ENCODE measurements at regions not wholly inside any gene's neighbourhood (a gene's known extent, or its start where the extent isn't known, plus 50 kb on each side); places are given as distances from the start of the nearest gene placed in this dataset.

DNA sequence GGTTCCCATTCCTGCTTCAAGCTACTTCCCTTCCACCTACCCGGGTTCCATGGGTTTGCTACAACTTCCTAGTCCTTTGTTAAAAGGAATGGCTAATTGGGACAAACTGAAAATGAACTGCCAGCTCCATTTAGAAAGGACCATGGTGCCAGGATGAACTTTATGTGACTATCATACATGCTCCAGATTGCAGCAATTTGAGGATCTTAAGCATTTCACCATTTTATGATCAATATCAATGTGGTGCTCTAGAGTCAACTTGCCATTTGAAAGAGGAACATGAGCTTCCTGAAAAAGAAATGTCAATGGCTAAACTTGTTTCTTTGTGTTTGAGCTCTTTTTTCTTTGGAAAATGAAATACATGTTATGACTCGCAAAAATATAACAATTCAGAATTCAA, 92.7 kb upstream of the IL15 start:
- TF ChIP-seq SUZ12 (IDR thresholded peaks at IDR 0.05; ENCODE audit: extremely low read depth, insufficient read depth, insufficient read length) (no peak), ZNF274 (IDR thresholded peaks at IDR 0.05; ENCODE audit: low read depth, low read length) (no peak)

Data from NT2/D1 (cell line).